HG03439 (cell line): ENCODE measurements at regions not wholly inside any gene's neighbourhood (a gene's known extent, or its start where the extent isn't known, plus 50 kb on each side); places are given as distances from the start of the nearest gene placed in this dataset.
"Not testable (repeated sequence)": the region's sequence is repeated elsewhere in the genome, so short reads cannot be mapped to it uniquely, and the experiment has no call there.

Experiments
- ATAC-seq: cut with Tn5 transposase; IDR thresholded peaks from one replicate; pipeline ENCODE4 v1.9.1; 2021; ENCODE audit warnings: mild to moderate bottlenecking, moderate library complexity; ENCODE audit not compliant: unreplicated experiment

DNA sequence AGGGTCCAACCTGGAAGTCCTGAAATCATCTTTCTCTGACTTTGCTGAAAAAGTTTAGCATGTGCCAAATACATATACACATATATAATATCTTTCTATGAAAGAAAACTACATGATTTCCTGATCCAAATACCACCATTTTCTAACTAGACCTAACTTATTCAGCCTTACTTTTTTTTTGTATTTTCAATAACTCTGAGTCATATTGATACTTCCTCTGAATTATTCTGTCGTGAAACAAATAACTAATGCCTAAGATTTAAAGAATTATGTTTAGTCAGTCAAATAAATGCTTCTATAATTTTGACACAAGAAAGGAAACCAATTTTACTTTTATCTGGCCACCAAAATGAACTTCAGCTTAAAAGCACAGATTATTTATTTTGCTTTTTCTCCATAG, 760.2 kb upstream of the GBE1 start:
- ATAC-seq = no peak

- ATAC-seq = no peak
These were observed 759.4 kb upstream of the GBE1 start for GRCh38 chr3:82520846-82521245.

- no peak for ATAC-seq
These were observed 748.6 kb upstream of the GBE1 start for GRCh38 chr3:82509951-82510603.

- ATAC-seq = no peak
These were observed 747.8 kb upstream of the GBE1 start for GRCh38 chr3:82509106-82509842.

DNA sequence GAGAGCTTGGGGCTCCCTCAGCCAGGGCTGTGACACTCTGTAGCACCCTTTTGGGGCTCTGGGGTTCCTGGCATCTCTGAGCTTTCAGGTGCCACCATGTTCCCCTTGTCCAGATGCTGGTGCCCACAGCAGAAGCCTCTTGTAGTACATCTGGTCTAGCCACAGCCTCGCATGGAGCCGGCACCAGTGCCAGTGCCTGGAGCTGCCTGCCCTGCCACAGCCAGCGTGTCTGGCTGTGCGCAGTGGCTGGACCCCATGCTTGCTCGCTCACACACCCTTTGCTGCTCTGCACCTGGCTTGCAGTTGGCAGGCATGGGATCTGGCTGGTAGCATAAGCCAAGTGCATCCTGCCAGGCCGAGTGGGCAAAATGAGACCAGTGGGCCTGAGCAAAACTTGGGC, 744.8 kb upstream of the GBE1 start:
- ATAC-seq = no peak

DNA sequence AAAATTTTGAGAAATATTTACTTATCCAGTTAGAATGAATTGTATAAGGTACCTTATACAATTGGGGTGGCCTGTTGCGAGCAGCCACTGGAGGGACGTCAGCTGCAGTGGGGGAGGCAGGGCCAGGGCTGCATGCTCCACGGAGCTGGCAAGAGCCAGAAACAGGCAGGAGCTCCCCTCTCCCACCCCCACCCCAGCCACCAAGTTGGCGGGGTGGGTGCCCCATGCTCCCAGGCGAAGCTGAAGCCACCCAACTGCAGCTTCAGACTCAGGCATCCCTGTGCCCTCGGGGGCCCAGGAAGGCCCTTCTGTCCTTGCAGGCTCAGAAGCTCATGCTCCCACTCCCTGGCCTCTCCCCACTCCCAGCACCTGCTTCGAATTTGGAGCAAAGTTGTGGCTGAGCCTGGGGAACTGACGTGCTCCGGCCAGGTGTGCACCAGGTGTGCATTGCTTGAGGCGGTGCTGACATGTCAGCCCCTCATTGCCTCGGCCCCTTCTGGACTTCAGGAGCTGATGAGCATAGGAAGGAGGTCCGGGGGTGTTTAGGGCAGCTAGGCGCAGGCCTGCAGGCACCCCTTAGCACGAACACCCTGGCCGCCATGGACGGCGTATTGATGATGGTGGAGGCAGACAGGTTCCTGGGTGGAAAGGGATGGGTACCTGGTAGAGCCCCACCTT, 743.8 kb upstream of the GBE1 start:
- ATAC-seq = no peak

GRCh38 chr3:82498186-82498585, 736.7 kb upstream of the GBE1 start:
- ATAC-seq = no peak

DNA sequence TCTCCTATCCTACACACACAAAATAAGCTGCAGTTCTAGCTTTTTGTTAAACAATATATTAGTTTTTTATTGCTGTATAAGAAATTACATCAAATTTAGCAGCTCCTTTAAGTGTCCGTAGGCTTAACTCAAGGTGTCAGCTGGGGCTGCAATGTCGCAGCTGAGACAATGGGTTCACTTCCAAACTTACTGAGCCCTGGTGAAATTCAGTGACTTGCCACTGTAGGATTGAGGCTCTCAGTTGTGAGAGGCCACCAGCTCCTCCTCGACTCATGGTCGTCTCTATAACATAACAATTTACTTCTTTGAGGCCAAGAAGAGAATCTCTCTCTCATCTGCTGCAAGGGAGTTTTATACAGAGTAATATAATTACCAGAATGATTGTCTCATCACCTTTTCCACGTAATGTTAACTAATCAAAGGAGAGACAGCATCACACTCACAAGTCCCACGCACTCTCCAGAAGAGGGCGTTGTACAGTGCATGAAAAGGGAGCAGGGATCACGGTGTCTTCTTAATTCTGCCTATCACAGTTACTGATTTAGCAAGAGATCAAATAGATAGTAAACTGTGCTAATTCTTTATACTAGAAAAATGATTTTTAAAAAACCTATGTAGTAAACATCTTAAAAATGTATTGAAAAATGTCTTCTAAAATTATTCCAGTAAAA, 735.6 kb upstream of the GBE1 start:
- no peak for ATAC-seq

DNA sequence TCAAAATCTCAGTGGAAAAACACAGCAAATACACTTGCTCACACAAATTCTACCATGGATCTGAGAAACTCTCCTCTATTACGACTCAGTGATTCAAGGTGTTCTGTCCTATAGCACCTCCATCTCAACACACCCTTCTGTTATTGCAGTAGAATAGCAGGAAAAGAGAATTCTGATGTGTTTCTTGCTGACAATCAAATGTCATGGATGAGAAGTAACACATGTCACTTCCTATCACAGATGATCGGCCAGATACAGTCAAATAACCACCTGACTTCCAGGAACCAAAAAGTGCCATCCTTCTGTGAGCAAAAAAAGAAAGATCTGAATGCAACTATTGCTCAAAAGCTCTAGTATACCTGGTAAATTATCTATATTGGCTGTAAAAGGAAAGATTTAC, 734.2 kb upstream of the GBE1 start:
- no peak for ATAC-seq

- no peak for ATAC-seq
These were observed 733.6 kb upstream of the GBE1 start for GRCh38 chr3:82494977-82495489.

GRCh38 chr3:82493858-82494257, 732.4 kb upstream of the GBE1 start:
- ATAC-seq = no peak

DNA sequence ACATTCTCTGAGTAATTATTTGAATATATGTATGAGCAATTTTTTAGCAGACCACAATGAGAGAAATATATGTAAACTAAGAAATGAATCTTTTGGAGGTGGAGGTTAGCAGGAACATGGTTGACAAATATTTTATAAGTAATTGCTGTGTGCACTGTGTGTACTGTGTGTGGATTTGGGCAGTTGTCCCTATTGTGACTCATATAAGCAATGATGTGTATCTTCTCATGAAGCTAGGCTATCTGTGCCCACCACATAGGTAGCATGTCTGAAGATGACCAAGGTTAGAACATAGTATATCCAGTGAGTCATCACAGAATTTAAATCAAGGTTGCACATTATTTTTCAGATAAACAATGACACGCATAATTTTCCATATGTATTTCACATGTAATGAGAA, 713.9 kb upstream of the GBE1 start:
- ATAC-seq = no peak

DNA sequence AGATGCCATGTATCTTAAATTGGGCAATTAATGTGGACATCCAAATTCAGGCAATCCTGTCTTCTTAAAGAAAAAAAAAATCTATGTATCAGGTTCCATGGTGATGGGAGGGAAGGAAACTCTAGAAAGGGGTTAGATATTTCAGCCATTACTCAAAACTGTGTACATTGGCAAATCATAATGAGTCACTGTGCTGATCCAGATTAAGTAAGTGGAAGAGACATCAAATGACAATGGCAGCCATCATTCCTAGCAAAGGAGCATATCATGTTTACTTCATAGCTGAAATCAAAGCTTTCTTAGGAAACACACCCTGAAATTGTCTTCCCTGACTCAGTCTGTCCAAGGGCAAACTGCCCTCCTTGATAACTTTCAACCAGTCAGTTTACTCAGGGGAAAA, 713.3 kb upstream of the GBE1 start:
- ATAC-seq = no peak

- no peak for ATAC-seq
These were observed 712.6 kb upstream of the GBE1 start for GRCh38 chr3:82473864-82474541.

DNA sequence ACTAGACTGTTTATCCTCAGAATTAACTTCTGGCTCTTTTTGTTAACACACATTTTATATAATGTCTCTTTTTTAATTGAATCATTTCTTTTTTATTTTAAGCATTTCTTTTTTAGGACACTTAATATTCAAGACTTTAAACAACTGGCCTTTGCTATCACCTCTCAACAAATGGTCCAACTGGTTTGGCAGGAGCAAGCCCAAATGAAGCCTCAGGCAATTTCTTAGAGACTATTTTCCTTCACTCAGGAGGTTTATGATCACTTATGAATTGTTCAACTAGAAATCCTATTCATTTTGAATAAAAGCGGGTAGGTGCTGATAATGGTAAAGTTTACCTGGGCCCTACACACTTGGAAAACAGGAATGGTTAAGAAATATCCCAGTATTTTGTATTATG, 705.6 kb upstream of the GBE1 start:
- ATAC-seq = no peak

- no peak for ATAC-seq
These were observed 701.5 kb upstream of the GBE1 start for GRCh38 chr3:82462977-82463376.

GRCh38 chr3:82461049-82461889, 699.8 kb upstream of the GBE1 start:
- no peak for ATAC-seq

DNA sequence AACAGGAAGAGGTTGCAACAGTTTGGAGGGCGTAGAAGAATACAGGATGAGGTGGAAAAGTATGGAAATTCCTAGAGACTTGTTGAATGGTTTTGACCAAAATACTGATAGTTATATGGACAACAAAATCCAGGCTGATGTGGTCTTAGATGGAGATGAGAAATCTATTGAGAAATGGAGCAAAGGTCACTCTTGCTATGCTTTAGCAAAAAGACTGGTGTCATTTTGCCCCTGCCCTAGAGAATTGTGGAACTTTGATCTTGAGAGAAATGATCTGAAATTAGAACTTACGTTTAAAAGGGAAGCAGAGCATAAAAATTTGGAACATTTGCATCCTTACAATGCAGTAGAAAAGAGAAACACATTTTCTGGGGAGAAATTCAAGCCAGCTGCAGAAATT, 686.9 kb upstream of the GBE1 start:
- no peak for ATAC-seq

DNA sequence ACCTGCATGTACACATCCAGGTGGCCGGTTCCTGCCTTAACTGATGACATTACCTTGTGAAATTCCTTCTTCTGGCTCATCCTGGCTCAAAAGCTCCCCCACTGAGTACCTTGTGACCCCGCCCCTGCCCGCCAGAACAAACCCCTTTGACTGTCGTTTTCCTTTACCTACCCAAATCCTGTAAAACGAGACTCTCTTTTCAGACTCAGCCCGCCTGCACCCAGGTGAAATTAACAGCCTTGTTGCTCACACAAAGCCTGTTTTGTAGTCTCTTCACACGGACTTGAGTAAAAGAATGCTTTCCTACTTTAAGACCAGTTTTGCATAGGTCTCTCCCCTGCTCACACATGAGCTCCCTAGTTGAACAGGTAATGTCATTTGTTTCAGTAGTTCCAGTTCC, 667.4 kb upstream of the GBE1 start:
- ATAC-seq = not testable (repeated sequence)

DNA sequence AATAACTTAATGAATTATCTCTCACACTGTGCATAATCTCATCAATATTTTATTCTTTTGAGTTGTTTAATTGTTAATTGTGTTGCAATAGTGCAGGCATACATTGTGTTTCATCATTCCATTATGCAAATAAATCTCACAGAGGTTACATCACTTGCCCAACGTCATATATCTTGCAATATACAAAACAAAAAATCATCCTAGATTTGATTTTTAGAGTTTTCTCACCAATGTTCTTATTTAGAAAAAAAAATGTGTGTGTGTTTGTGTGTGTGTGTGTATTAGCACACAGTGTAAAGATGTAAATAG, 662.5 kb upstream of the GBE1 start:
- no peak for ATAC-seq
